GM12878 (cell line): ENCODE measurements at regions not wholly inside any gene's neighbourhood (a gene's known extent, or its start where the extent isn't known, plus 50 kb on each side); places are given as distances from the start of the nearest gene placed in this dataset.

Experiments used
- CREM ChIP-seq: IDR thresholded peaks from 2 replicates; pipeline ENCODE4 v1.6.1; 2014; ENCODE audit warnings: antibody characterized with exemption, low read depth
- CTCF ChIP-seq, 3 experiments: IDR thresholded peaks in 2 of 3; conservative IDR thresholded peaks in 1 of 3; 2 replicates each; pipeline ENCODE4 v1.5.1; 2011; ENCODE audit warnings: low read depth in 3 of 3, low read length in 3 of 3, mild to moderate bottlenecking in 3 of 3, control low read depth in 2 of 3, moderate library complexity in 2 of 3, inconsistent platforms in 1 of 3, mixed read lengths in 1 of 3; ENCODE audit not compliant: control insufficient read depth in 2 of 3, insufficient read depth in 1 of 3; ENCODE audit errors: extremely low read depth in 1 of 3
- EP300 ChIP-seq, 2 experiments: fragments of 150-350 bp in 1 of 2; IDR thresholded peaks; 2 replicates each; pipeline ENCODE4 v1.6.1; 2011 to 2012; ENCODE audit warnings: low read depth in 2 of 2, low read length in 2 of 2, borderline replicate concordance in 1 of 2, improper control_type of control experiment in 1 of 2, inconsistent platforms in 1 of 2; ENCODE audit not compliant: control insufficient read depth in 1 of 2
- KDM1A ChIP-seq: fragments of 200-600 bp; sonication (generic); IDR thresholded peaks from 2 replicates; pipeline ENCODE4 v1.6.1; 2016; ENCODE audit warnings: borderline replicate concordance
- MAX ChIP-seq: IDR thresholded peaks from 2 replicates; pipeline ENCODE4 v1.6.1; 2012; ENCODE audit warnings: low read depth, low read length, improper control_type of control experiment
- MLLT1 ChIP-seq: fragments of 450-650 bp; IDR thresholded peaks from 2 replicates; pipeline ENCODE4 v1.6.1; 2016; ENCODE audit warnings: mild to moderate bottlenecking
- POLR2AphosphoS5 ChIP-seq: IDR thresholded peaks from 2 replicates; pipeline ENCODE4 v1.6.1; 2011; ENCODE audit warnings: mild to moderate bottlenecking, low read length, inconsistent platforms
- SMAD1 ChIP-seq: fragments of 450-650 bp; IDR thresholded peaks from 2 replicates; pipeline ENCODE4 v1.6.1; 2018; ENCODE audit warnings: mild to moderate bottlenecking, low read depth; ENCODE audit not compliant: partially characterized antibody
- USF2 ChIP-seq: IDR thresholded peaks from 2 replicates; pipeline ENCODE4 v1.6.1; 2011; ENCODE audit warnings: low read depth, low read length, improper control_type of control experiment, borderline replicate concordance
- ZBTB33 ChIP-seq: fragments of 450-650 bp; IDR thresholded peaks from 2 replicates; pipeline ENCODE4 v1.6.1; 2017; ENCODE audit warnings: mild to moderate bottlenecking

- no peak for TF ChIP-seq USF2
- no peak for TF ChIP-seq SMAD1
- TF ChIP-seq CTCF (IDR thresholded peaks at IDR 0.05 in 2 of 3, conservative IDR thresholded peaks at IDR 0.05 in 1 of 3; ENCODE audit: control insufficient read depth in 2 of 3, extremely low read depth in 1 of 3, insufficient read depth in 1 of 3, low read depth in 3 of 3, low read length in 3 of 3), result no peak
- no peak for TF ChIP-seq MLLT1
- TF ChIP-seq EP300 (IDR thresholded peaks at IDR 0.05; ENCODE audit: borderline replicate concordance in 1 of 2, control insufficient read depth in 1 of 2, low read depth in 2 of 2, low read length in 2 of 2), result no peak
- TF ChIP-seq MAX, result no peak
- TF ChIP-seq CREM, result no peak
- TF ChIP-seq POLR2AphosphoS5, result no peak
- no peak for TF ChIP-seq KDM1A
- no peak for TF ChIP-seq ZBTB33
Observed at GRCh38 chr11:133746663-133747306, 98.5 kb downstream of the SPATA19 start.
